Body of pancreas (tissue), 4 donors: ENCODE measurements at regions not wholly inside any gene's neighbourhood (a gene's known extent, or its start where the extent isn't known, plus 50 kb on each side); places are given as distances from the start of the nearest gene placed in this dataset.

Source experiments
- ATAC-seq: fragments of 150-250 bp; one replicate; pipeline ENCODE4 v1.9.1; 2016
- DNase-seq, 4 donors: peaks; one replicate each; pipeline ENCODE4 v3.0.0-alpha.2; 2019
- H3K27ac ChIP-seq, 4 donors: fragments of 200-600 bp; sonication (generic); 1 replicate in 3 of 4; 2 replicates in 1 of 4; pipeline versions ENCODE4 v1.5.1 to v1.6.1; 2016 to 2019; ENCODE audit warnings: mild to moderate bottlenecking in 1 of 4, mixed read lengths in 1 of 4, moderate library complexity in 1 of 4
- H3K27me3 ChIP-seq, 2 donors: fragments of 200-600 bp; sonication (generic); one replicate each; pipeline ENCODE4 v1.6.0; 2016; ENCODE audit warnings: mild to moderate bottlenecking in 1 of 2
- H3K36me3 ChIP-seq, 2 donors: fragments of 200-600 bp; sonication (generic); replicated peaks in 1 of 2; 2 replicates each; pipeline ENCODE4 v1.5.1; 2016; ENCODE audit warnings: low read depth in 2 of 2; ENCODE audit not compliant: insufficient read depth in 1 of 2
- H3K4me1 ChIP-seq: fragments of 200-600 bp; sonication (generic); one replicate; pipeline ENCODE4 v1.6.0; 2016
- H3K4me3 ChIP-seq, 2 donors: fragments of 200-600 bp; sonication (generic); 1 replicate in 1 of 2; 2 replicates in 1 of 2; pipeline ENCODE4 v1.5.1; 2016 to 2019
- H3K9me3 ChIP-seq, 3 donors: fragments of 200-600 bp; sonication (generic); 1 replicate in 2 of 3; 2 replicates in 1 of 3; pipeline ENCODE4 v1.5.1; 2016
- POLR2A ChIP-seq, 3 donors: fragments of 450-650 bp; IDR thresholded peaks; one replicate each; pipeline ENCODE4 v1.6.1; 2016; ENCODE audit warnings: antibody characterized with exemption in 3 of 3, mild to moderate bottlenecking in 2 of 3
- WGBS, 2 donors: methylation state at CpG; one replicate each; pipeline ENCODE4 v1.1.5; 2017; 5-methylcytosine and 5-hydroxymethylcytosine counted together
- intact Hi-C: fragments of 100-400 bp; cut with DNase I; formaldehyde crosslinking; loops from one replicate; pipeline ENCODE4 v1.15.1; 2023
- TF ChIP-seq, protein P1 (sequence below), 7 experiments: fragments of 450-650 bp in 4 of 7; fragments of 200-600 bp in 3 of 7; sonication (generic) in 3 of 7; IDR thresholded peaks; one replicate each; pipeline ENCODE4 v1.5.1; 2016 to 2019; ENCODE audit warnings: antibody characterized with exemption in 7 of 7

DNA sequence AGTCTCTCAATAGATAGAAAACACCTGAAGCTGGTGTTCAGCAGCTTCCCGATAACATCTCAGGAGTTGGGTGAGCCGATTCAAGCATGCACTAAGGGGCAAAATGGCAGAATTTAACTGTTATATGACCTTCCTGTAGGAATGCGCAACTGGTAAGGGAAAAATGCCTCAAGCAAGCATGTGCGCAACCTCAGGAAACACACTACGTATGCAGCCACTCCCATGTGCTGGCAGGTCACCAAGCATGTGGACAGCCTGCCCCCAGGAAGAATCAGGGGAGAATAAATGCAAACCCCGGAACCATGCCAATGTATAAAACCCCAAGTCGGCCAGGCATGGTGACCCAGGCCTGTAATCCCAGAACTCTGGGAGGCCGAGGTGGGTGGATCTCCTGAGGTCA is 645.6 kb downstream of the NYAP2 start:
- TF ChIP-seq, protein P1, sequence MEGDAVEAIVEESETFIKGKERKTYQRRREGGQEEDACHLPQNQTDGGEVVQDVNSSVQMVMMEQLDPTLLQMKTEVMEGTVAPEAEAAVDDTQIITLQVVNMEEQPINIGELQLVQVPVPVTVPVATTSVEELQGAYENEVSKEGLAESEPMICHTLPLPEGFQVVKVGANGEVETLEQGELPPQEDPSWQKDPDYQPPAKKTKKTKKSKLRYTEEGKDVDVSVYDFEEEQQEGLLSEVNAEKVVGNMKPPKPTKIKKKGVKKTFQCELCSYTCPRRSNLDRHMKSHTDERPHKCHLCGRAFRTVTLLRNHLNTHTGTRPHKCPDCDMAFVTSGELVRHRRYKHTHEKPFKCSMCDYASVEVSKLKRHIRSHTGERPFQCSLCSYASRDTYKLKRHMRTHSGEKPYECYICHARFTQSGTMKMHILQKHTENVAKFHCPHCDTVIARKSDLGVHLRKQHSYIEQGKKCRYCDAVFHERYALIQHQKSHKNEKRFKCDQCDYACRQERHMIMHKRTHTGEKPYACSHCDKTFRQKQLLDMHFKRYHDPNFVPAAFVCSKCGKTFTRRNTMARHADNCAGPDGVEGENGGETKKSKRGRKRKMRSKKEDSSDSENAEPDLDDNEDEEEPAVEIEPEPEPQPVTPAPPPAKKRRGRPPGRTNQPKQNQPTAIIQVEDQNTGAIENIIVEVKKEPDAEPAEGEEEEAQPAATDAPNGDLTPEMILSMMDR (IDR thresholded peaks at IDR 0.05): no peak
- TF ChIP-seq POLR2A (IDR thresholded peaks at IDR 0.05): no peak
- Histone ChIP-seq H3K27me3 (no peaks in the 10 kb centered on the region), H3K9me3 (no peaks in the 10 kb centered on the region), H3K27ac (no peak overlapping the region), H3K36me3 (no peaks in the 10 kb centered on the region), H3K4me1 (no peaks in the 10 kb centered on the region), H3K4me3 (no peak overlapping the region)
- intact Hi-C loops: no loop called here
- DNase-seq: no peak
- WGBS, 2 donors: 84 to 85% methylated on average over 8 of the region's 8 CpGs
- ATAC-seq: no peak

DNA sequence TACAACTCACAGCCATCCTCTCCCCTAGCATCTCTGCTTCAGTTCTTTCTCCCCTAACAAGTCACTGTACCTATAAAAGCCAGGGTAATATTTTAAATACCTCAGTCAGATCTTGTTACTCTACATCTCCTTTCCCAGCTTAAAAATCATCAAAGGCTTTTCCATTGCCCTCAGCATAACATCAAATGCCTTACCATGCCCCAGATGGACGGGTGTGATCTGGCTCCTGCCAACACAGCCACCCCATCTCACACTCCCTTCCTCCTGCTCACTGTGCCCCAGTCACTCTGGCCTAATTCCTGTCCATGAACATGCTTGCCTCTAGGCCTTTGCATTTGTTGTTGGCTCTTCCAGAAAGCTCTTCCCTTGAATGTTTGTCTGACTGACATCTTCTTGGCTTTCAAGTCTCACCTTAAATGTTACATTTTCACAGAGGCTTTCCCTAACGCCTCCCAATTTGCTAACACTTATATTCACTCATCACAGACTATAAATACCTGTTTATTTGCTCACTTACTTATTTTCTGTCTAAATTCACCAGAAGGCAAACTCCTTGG is 640.9 kb downstream of the NYAP2 start:
- intact Hi-C loops: no loop called here
- TF ChIP-seq POLR2A (IDR thresholded peaks at IDR 0.05): no peak
- TF ChIP-seq, protein P1 (IDR thresholded peaks at IDR 0.05): no peak
- no peaks in the 10 kb centered on the region for H3K4me1 ChIP-seq
- no peak overlapping the region for H3K27ac ChIP-seq
- ATAC-seq: no peak
- no peaks in the 10 kb centered on the region for H3K36me3 ChIP-seq
- WGBS, 2 donors: 65 to 77% methylated on average over 2 of the region's 2 CpGs
- no peak overlapping the region for H3K4me3 ChIP-seq
- no peaks in the 10 kb centered on the region for H3K9me3 ChIP-seq
- H3K27me3 ChIP-seq: no peaks in the 10 kb centered on the region
- DNase-seq: no peak

DNA sequence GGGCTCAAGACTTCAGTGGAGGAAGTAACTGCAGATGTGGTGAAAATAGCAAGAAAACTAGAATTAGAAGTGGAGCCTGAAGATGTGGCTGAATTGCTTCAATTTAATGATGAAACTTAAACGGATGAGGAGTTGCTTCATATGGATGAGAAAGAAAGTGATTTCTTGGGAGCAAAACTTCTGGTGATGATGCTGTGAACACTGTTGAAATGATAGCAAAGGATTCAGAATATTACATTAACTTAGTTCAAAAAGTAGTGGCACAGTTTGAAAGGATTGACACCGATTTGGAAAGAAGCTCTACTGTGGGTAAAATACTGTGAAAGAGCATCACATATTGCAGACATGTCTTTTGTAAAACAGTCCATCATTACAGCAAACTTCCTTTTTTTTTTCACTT is 638.0 kb downstream of the NYAP2 start:
- H3K36me3 ChIP-seq: no peaks in the 10 kb centered on the region
- DNase-seq: no peak
- no peaks in the 10 kb centered on the region for H3K9me3 ChIP-seq
- no peaks in the 10 kb centered on the region for H3K4me1 ChIP-seq
- no peak overlapping the region for H3K27ac ChIP-seq
- WGBS, 2 donors: 59 to 75% methylated on average over 2 of the region's 2 CpGs
- intact Hi-C loops: no loop called here
- H3K27me3 ChIP-seq: no peaks in the 10 kb centered on the region
- no peak overlapping the region for H3K4me3 ChIP-seq
- no peak for ATAC-seq
- TF ChIP-seq POLR2A (IDR thresholded peaks at IDR 0.05): no peak
- TF ChIP-seq, protein P1 (IDR thresholded peaks at IDR 0.05): no peak

DNA sequence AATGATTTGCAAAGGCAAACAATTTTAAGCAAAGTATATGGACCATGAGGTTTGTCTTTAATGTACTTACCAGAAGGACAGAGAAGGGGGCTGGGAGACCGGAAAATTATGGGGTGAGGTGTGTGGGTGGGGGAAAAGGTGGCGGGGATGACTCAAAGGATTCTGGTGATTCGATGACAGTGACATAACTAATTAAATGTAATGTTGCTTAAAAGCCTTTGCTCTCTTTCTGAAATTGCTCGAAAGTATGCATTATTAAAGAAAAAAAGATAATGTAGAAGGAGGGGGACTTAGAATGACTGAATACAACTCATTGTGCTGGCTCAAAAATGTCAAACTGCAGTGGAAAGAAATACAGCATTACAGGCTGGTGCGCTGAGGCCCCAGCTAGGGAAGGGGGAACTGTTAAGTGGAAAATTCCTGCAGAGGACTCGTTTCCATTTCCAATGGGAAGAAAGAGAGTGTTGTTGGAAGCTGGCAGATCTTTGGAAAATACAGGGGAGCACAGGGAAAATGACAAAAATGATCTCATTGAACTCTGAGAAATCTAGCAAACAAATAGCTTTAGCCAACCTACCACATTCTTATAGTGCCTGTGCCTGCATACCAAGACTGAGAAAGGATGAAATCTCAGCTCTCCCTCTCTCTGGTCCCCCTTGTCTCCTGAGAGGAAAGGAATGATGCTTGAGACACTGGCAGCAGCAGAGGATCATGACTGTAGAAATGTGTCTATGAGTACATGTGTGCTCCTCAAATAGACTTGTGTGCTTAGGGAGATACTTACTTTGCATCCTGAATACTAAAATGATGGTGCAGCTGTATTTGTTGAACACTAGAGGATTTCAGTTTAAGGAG is 632.4 kb downstream of the NYAP2 start:
- ATAC-seq: no peak
- TF ChIP-seq, protein P1 (IDR thresholded peaks at IDR 0.05): no peak
- no peak for TF ChIP-seq POLR2A (IDR thresholded peaks at IDR 0.05)
- peak overlapping the region in 1 of 4 donors; percentile 68 for H3K27ac ChIP-seq

More for the DNA sequence above, 632.4 kb downstream of the NYAP2 start:
- Histone ChIP-seq H3K9me3 (no peaks in the 10 kb centered on the region), H3K4me3 (no peak overlapping the region), H3K27me3 (no peaks in the 10 kb centered on the region), H3K4me1 (no peaks in the 10 kb centered on the region), H3K36me3 (no peaks in the 10 kb centered on the region)
- no peak for DNase-seq
- intact Hi-C loops: no loop called here
- WGBS, 2 donors: 11 to 12% methylated on average over 6 of the region's 6 CpGs
